Activated effector memory CD4-positive, alpha-beta T cell treated with anti-CD3 and anti-CD28 coated beads, Interleukin-2, amount 50 U/mL, for 16 hours (primary cell): ENCODE measurements at regions not wholly inside any gene's neighbourhood (a gene's known extent, or its start where the extent isn't known, plus 50 kb on each side); places are given as distances from the start of the nearest gene placed in this dataset.

Source experiments
- DNase-seq: peaks from one replicate; pipeline ENCODE4 v3.0.0-alpha.2; 2020

DNA sequence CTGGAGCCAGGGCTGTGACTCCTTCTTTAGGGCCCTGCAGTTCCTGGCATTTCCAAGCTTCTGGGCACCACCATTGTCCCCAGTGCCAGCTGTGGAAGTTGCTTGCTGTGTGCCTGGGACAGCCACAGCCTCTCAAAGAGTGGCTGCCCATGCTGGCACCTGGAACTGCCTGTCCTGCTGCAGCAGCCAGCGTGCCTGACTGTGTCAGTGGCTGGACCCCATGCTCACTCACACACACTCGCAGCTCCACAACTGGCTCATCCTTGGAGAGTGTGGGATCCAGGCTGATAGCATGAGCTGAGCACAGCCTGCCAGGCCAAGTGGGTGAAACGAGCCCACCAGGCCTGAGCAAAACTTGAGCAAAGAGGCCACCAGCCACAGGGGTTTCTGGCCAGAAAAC, 1107.6 kb downstream of the C4orf33 start:
- DNase-seq = no peak

DNA sequence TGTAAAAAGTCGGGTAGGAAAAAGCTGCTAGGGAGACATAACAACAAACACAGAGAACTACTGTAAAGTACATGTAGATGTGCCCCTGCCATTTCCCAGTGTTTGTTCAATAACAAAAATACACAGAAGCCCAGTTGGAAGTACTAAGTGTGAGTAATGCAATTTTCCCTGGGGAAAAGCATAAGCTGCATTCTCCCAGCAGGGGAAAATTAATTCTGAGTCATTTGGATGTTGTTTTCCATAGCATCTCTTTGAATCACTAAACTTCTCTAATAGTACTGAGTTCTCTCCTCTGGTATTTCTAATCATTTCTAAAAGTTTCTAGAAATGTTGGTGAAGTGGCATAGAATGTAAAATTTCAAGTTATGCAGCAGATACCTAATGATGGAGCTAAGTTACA, 1114.9 kb downstream of the C4orf33 start:
- no peak for DNase-seq

DNA sequence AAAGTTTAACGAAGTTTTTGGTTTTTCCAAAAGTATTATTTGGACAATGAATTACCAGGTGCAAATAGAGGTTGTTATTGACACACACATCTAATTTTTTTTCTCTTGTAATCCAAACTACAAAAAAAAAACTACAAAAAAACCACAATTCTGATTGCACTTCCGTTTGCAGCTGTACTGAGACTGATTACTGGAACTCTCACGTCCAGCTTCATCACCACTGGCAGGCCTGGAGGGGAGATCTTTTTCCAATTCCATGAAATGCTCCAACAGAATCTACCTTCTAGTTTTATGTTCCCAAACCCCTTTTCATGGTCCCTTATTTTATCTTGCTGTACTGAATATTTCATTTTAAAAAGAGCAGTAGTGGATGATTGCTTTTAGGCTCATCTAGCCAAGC, 1118.3 kb downstream of the C4orf33 start:
- DNase-seq = no peak

DNA sequence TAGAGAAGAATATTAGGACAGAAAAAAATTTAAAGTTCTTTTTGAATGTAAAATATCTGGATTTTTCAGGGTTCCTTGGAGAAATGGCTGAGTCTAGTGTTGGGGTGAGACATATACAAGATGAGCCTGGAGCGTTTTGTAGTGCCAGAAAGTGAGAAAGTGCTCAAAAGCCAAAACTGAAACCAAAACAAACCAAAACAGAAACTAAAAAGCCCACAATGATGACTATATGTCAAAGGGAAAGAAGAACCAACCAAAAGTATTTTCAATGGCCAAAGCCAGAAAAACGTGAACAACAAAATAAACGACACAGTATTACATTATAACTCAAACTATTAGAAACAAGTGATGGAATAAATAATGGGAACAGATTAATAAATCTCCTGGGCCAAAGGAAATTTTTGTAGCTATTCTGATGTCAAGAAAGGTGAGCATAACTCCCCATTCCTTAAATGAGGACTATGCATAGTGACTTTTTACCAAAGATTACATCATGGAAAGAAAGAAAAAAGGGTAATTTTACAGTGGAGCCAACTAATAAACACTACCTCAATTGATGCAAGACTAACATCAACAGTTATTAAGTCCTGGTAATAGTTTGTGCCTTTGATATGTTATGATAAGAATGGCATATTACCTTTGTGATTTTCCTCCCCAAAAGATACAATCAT, 1137.6 kb downstream of the C4orf33 start:
- no peak for DNase-seq

DNA sequence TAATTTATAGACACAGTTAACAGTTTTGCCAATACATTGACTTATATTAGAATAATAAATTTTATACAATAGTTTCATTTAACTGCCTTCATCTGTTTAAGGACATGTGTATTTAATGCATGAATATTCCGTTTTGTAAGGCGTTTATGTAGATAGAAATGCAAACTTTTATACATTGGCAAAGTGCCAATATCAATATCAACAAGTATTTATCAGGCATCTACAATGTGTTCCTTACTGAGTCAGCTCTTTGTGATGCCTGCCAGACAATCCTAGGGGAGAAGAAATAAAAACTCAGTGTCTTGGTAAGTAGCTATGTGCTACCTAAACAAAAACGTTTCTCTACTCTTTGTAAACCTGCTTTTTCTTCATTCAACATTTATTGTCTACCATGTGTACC, 1142.2 kb downstream of the C4orf33 start:
- no peak for DNase-seq

DNA sequence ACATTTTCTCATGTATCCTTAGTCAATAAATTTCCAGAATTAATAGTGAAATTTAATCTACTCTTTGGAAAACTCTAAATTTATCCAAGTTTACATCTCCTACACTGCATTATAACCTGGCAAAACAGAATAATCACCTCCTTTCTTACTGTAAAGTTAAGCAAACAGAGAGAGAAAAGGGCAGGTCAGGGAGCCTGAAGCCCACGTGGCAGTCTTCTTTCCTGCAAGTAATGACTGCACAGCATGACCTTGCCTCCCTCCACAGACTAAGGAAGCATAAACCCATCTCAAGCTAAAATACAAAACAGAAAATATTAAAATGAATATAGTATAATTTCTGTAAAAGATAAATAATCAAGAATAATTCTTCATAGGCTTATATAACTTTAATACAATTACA, 1153.0 kb downstream of the C4orf33 start:
- no peak for DNase-seq

DNA sequence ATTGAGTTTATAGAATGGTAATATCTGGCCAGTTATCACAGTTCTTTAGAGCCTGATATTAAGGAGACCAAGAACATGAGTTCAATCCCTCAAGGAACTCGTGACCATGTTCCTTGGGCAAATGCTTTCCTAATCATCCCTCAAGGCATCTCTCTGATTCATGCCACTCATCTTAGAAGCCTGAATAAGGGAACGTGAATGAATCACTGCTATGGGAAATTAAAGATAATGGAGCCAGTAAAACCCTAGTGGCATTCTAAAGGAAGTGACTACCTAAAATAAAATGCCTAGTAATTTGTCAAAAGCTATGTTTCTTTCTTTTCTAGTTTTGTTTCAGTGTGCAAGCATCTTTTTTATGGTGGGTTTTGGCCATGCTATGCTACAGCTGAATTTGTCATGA, 1161.3 kb downstream of the C4orf33 start:
- DNase-seq = no peak

DNA sequence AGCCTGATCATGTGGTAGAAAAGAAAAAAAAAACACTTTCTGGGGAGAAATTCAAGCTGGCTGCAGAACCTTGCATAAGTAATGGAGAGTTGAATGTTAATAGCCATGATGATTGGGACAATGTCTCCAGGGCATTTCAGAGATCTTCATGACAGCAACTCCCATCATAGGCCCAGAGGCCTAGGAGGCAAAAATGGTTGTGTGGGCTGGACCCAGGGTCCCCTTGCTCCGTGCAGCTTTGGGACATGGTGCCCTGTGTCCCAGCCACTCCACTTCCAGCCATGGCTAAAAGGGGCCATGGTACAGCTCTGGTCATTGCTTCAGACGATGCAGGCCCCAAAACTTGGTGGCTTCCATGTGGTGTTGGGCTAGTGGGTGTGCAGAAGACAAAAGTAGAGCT, 1170.9 kb downstream of the C4orf33 start:
- DNase-seq = no peak

DNA sequence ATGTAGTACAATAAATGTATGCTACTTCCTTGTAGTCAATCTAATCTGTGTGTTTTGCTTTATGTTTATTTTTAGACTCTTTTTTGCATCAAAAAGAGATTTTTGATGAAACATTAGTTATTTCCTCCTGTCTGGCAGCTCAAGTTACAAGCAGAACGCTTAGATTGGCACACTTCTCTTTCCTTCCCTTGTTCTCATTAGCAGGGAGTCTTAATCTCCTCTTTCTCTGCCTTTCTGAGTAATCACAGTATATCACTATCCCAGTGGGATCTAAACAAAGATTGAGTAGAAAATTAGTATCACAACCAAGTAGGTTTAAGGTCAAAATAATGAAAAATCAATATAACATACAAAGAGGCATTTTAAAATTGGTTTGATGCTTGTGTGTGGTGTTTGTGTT, 1192.6 kb downstream of the C4orf33 start:
- DNase-seq = no peak

DNA sequence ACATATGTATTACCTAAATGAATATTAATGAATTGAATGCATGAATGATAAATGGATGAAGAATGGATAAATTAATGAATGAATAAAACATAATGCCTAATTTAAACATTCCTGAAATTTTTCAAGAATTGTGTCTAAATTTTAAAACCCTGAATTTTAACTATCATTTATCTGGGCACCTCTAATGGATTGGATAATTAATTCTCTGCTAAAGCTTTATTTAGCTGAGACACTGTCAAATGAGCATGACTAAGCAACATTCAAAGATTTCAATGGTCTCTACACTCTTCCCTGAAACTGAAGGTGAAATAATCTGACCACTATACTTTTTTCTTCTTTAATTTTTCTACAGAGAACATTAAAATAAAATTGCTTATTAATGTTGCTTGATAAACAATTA, 1197.7 kb downstream of the C4orf33 start:
- DNase-seq = no peak

DNA sequence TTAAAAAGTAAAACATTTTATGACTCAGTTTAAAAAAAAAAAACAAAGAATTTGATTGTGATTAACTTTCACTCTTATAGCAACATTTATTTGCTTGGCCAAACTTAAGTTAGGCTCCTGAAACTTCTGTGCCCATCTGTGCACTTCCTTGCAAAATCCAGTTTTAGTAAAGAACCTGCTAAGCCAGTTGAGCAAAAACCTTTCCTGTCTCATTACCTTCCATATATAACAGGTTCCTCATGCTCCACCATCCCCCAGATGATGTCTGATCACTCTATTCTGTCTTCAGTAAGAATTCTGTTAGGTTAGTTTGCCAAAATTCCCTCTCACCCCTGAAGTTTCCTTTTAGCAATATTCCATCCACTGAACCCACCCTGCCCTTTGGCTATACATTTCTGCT, 1200.5 kb downstream of the C4orf33 start:
- no peak for DNase-seq

DNA sequence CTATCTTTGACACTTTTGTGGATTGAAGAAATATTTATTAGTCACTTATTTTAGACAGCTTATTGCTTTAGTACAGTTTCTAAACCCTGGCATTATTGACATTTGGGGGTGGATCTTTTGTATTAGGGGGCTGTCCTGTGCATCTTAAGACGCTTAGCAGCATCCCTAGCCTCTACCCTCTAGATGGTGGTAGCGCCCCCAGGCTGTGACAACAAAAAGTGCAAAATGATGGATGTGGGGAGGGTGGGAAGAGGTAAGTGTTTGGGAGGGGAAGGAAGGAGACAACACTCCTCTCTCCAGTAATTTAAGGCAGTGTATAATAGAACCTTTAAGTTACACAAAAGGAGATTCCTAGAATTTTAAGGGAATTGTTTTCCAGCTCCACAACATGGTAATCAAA, 1210.6 kb downstream of the C4orf33 start:
- no peak for DNase-seq

DNA sequence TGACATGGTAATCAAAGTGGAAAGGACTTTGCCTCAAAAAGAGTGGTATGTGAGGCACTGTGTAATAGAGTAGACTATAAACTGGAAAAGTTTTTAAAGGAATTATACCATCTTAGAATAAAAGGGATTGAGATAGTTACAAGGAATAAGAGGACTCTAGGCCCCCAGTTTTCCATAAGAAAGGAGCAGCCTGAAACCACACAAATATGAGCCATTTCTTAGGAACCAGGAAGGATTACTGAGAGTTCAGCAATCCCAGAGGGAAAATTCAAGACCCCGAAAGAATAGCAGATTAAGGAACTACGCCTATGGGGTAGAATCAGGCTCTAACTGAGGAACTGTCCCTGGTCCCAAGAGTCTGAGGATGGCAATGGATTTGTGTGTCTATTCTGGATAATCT, 1213.3 kb downstream of the C4orf33 start:
- DNase-seq = no peak

DNA sequence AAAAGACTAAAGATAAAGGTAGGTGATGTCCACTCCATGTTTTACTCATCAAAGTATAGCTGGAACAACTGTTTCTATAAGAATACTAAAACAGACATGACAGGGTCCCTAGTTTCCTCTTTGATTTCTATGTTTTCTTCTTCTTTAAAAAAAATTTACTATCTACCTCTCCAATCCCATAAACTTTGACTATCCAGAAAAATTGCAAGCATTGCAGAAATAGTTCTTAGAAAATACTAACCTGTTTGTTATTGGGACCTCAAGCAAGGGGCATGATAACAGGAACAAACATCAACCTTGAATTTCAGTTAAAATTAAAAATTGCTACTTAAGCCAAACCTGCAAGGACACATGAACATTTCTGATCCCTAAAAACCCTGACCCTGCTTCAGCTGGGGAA, 1226.5 kb downstream of the C4orf33 start:
- DNase-seq = no peak

DNA sequence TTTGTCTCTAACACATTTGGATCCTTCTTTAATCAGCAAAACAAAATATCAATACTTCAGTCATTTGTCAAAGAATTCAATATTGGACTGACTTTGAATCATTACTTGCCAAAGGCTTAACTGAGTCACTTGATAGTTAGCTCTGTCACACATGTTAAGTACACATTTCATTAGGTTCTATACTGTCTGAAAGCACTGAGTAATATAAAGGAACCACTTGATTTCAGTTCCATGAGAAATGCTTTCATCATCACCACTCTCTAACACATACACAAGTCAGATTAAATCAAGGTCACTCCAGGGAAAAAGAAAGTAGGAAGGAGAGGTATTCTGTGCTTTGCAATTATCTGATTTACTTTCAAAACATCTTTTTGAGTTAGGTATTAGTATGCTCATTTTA, 1233.1 kb downstream of the C4orf33 start:
- no peak for DNase-seq

DNA sequence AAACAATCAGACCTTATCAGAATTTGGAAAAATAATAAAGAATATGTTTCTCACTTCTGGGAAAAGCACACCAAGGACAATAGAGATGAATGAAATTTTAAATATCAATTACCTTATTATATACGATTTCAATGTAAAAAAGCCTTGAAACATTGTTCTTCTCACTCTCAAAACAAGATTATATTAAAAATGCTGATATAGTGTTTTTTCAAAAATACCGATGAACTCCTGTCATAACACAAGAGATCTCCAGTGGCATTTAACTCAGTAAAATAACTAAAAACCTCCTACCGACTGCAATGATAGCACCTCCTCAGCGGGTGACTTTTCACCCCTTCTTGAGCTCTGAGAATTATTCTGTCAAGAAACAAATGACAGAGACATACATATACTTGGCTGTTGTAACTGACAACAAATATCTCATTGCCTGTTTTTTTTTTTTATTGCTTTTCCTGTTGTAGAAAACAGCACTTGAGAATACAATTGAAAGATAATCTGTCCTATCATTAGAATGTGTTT, 1237.3 kb downstream of the C4orf33 start:
- DNase-seq = no peak

DNA sequence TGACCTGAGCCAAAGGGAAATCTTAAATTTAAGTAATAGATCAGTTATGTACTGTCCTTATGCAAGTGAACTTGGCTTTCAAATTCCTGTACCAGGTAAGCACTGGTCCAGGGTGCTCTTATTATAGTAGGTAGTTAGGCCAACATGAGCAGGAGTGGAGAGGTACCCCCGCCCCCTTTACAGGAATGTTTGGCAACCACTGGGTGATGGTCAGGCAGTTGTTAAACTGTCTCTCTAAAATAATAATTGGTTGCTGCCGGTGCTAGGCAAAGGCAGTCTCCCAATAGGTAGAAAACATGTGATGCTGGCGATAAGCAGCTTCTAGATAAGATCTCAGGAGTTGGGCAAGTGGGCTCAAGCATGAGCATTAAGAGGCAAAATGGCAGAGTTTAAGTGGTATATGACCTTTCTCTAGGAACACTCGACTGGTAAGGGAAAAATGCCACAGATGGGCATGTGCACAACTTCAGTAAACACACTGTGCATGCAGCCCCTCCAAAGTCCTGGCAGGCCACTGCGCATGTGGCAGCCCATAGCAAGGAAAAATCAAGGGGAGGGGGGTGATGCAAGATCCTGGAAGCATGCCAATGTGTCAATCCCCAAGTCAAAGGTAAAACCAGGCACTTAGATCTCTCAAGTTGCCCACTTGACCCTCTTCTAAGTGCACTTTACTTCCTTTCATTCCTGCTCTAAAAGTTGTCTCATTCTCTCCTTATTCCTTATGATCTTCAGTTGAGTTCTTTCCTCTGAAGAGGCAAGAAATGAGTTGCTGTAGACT, 1239.7 kb downstream of the C4orf33 start:
- no peak for DNase-seq

DNA sequence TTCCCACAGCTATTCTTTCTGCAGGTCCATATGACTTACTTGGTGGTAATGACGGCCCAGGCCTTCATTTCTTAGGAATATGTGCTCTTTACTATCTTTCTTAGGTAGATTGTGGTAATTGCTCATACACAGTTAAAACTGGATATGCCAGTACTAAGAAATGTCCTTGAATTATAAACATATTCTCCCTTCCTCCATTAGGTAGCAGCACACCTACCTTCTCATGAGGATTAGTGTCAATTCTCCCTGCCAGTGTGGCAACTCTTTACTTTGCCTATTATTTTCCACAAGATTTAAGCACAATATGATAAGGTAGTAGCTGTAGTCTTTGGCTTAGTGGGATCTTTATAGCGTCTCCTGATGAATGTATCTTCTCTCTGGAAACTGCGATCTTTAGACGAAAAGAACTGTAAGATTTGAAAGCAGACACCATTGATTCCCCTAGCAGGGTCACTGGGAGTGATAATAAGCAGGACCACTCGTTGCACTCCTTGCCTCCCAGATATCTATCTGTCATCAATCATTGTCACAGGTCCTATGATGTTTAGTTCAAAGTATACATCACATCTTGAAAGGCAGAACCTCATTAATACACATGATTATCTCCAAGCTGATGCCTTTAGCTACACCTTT, 1240.7 kb downstream of the C4orf33 start:
- no peak for DNase-seq

DNA sequence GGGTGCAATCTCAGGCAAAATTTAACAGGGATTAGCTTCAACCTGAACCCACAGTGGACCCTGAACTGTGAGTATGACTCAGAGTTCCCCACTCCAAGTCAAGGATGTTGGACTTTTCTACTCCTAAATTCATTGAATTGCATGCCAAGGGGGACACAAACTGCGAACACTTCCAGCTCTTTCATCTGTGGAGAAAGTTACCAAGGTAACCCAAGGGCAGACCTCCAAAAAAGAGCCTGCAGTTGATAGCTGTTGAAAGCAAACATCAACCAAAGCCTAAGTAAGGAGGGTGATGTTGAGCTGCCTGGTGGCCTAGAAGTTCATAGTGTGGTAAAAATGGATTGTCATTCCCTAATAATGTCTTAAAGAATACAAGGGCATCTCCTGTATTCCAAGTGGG, 1242.9 kb downstream of the C4orf33 start:
- DNase-seq = no peak

DNA sequence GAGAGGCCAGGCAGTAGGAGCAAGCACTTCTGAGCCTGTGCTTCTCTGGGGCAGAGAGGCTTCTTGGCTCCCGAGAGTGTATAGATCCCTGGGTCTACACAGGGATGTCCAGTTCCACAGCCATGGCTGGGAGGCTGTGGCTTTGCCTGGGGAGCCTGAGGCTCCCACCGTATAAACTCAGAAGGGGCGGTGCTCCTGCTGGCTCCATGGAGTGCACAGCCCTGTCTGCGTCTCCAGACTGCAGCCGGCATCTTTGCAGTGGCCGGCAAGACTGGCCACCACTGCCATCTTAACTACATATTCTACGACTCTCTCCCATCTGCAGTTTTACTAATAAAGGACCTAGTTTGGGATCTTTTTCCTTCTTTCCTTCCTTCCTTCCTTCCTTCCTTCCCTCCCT, 1253.8 kb downstream of the C4orf33 start:
- no peak for DNase-seq

DNA sequence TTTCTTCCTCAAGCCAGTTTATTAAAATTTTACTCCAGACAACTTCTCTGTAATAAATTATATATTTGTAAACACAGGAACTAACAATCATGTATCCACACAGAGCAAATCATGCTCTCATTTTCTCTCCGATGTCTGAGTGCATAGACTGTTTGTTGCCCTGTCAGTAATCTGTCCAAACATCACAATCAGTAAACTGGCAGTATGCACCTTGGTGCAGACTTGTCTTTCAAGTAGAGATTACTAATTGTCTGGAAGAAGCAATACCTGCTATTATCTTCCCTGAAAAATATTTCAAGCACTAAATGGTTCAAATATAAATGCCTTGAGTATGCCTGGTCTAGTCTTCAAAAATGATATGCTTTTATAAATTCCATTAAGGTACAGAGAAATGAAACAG, 1260.9 kb downstream of the C4orf33 start:
- no peak for DNase-seq

DNA sequence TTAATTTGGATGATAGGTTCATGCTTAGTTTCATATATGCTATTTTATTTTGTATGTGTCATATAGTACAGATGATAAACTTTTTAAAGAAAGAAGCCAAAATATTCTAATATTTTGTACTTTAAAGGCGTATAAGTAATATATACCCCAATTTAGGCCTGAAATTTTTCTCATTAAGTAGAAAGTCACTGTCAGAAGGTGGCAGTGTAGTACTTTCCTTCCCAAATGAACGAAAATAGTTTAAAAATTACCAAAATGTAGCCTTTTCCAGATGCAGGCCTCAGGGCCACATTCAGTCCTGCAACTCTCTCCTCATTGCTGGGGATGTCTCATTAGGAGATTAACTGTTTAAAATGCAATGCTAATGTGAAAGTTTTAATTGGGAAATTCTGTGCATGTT, 1263.6 kb downstream of the C4orf33 start:
- DNase-seq = no peak

DNA sequence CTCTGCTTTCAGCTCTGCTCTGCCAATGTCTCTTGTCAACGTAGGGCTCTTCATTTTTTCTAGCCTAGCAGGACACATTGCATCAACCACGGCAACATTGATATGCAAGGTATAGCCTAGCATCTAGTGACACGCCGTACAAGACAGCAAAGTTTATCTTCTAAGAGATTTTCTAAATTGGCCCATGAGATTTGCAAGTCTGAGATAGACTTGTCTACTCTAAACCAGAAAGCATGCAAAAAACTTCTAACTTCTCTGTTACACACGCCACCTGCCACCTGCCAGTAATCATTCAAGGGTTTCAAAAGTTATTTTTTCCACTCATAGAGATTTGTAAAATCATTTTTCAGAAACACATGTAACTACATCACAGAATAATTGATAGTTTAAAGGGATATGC, 1265.7 kb downstream of the C4orf33 start:
- DNase-seq = no peak

DNA sequence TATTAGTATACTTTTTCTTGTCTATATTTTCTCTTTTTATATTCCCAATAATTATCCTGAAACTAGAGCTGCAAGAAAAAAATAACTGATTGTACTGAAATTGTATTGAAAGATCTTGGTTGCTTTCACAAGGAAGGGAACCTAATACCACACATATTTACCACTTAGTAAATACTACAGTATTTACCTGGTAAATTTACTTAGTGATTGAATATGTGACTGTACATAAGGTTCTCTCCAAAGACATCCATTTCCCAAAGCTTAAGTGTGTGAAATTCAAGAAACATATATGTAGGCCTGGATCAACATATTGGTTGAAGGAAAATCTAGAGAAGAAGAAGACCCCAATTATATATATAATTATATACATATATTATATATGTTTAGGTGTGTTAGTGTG, 1272.7 kb downstream of the C4orf33 start:
- DNase-seq = no peak
